Activated CD4-positive, alpha-beta T cell treated with anti-CD3 and anti-CD28 coated beads, Interleukin-10, Interleukin-2, amounts not matched to agents 100 ng/mL and 50 ng/mL, durations not matched to agents 16 hours and 8 hours (primary cell): ENCODE measurements at regions not wholly inside any gene's neighbourhood (a gene's known extent, or its start where the extent isn't known, plus 50 kb on each side); places are given as distances from the start of the nearest gene placed in this dataset.

Source experiments
- DNase-seq: peaks from one replicate; pipeline ENCODE4 v3.0.0-alpha.2; 2020

DNA sequence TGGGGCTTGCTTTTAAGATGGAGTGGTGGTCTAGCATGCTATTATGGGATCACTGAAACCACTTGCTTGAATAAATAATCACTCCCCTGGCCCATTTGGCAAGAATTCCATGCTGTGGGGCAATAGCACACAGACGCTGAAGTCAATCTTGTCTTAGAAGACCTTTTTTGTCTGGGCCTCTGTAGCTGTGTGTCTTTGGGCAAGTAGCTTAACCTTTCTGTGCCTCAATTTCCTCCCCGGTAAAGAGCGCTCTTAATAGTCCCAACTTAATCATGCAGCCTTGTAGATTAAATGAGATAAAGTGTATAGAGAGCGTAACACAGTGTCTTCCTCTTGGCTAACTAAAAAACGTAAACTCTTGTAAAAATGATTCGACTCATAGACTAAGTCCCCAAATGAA is 125.4 kb upstream of the IGSF21 start:
- no peak for DNase-seq

DNA sequence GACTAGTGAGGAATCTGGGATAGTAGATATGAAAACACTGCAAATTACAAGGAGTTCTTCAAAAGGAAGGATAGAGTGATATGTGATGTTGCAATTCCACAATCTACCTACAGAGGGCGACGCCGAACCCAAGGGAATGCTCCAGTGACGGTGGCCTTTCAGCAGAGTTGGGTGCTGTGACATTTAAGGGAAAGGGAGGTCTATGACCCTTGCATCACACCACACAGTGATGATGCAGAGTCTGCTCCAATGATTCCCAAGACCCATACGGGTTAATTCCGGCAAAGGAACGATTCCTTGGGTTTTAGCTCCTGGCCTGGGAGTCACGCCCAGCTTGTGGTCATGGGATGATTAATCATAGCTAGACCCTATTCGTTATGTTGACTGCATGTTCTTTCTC is 123.0 kb upstream of the IGSF21 start:
- peak; percentile 33 for DNase-seq

DNA sequence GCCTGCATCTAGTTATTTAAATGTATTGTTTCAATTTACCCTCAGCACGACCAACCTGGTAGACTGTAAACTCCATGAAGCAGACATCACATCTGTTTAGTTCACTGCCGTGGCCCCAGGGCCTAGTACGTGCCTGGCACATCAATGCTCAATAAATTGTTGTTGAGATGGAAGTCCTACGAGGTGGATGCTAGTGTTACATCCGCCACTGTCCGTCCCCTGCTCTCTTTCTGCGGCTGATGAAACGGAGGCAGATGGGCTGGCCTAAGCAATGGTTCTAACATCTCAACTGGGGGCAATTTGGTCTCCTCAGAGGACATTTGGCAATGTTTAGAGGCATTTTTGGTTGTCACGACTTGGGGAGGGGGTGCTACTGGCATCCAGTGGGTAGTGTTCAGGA is 121.4 kb upstream of the IGSF21 start:
- no peak for DNase-seq

DNA sequence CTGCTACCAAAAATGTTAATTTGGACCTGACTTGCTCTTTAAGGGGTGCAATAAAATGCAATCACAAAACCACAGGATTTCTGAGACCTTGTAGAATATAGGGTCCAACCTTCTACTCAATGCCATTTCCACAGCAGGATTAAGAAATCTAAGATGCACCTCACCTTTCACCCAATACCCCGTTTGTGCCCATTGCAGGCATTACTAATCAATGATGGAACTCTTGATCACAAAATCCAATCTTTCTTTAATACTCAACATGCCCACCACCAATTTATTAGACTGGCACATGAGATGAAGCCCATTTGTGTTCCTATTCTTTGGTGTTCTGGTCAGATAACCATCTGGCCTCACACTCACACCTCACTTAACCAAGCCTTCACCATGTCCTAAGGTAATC is 117.2 kb upstream of the IGSF21 start:
- DNase-seq = no peak

DNA sequence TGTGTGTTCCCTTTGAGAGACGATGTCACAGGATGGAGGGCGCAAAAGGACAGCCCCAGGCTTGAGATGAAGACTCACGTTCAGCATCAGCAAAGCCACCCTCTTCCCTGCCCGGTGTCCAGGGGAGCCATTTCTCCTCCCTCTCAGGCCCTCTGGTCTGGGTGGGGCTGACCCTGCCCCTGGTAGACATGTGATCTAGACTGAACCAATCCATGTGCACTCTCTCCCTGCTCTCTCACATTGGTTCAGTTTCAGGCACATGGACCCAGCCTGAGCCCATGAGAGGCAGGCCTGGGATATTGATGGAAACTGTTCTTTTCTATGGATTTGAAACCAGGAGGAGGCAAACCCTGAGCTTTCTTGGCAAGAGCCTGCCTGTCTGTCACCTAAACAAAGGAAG is 115.6 kb upstream of the IGSF21 start:
- DNase-seq = no peak

DNA sequence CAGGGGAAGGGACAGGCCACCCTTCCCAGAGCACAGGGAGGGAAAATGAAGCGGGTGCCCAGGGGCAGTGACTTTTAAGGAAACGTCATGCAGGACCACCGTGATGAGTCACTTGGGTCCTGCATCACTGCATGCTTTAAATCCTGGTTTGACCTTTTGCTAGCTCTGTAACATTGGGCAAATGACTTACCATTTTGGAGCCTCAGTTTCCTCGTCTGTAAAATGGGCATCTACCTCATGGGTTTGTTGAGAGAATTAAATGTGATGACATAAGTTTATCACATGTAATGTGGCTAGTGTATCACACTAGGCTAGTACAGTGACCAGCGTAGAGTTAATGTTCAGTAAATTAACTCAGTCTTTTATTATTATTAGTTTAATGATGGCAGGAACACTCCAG is 114.8 kb upstream of the IGSF21 start:
- DNase-seq = no peak

DNA sequence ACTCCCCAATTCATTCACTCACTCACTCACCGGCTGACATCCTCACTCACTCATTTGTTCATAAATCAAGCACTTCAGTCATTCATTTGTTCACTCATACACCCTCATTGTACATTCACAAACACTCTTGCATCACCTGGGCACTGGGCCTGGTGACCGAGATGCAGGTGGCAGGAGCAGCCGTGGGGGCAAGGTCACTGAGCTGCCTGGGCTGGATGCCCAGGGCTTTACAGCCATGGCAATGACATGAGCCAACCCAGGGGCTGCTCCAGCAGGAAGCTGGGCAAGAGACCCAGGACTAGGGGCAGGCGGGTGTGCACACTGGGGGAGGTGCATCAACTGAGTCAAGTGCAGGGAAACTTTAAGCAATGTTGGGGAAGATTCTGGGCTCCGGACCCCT is 113.6 kb upstream of the IGSF21 start:
- no peak for DNase-seq

DNA sequence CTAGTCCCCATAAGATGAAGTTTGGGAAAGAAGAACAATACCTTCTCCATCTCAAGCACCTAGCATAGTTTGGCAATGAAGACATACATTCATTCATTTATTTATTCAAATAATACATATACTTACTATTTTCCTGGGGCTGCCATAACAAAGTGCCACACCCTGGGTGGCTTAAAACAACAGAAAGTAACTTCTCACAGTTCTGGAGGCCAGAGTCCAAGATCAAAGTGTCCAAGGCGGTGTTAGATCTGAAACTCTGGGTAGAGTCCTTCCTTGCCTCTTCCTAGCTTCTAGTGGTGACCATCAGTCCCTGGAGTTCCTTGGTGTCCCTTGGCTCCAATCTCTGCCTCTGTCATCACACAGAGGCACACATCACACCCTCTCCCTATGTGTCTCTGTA is 112.1 kb upstream of the IGSF21 start:
- no peak for DNase-seq

DNA sequence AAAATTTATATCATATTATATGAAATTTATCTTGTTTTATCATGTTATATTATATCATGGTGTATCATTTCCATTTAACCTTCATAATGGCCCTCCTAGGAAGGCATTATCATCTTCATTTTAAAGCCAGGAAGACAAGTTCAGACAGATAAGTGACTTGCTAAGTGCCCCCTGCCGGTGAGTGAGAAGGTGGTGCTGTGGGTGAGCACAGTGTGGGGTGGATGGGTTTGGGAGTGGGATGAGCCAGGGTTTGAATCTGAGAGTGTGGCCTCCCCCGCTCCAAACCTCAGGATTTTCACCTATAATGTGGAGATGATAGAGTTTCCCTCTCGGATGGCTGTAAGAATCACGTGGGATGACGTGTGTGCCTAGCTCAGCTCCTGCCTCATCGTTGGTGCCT is 108.7 kb upstream of the IGSF21 start:
- DNase-seq = no peak

DNA sequence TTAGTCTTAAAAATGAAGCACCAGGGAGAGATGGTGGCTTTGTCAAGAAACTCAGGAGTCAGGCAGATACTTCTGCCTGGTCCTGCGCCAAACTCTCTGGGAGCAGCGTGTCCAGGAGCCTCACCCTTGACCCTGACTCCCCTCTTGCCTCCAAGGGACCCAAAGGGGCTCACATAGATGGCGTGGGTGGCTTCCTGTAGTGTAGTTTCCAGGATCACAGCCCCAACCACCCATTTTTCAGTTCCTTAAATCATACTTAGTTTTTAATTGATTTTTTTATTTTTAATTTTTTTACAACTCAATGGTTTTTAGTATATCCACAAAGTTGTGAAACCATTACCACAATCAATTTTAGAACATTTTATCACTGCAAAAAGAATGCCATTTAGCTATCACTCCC is 107.7 kb upstream of the IGSF21 start:
- DNase-seq = no peak

DNA sequence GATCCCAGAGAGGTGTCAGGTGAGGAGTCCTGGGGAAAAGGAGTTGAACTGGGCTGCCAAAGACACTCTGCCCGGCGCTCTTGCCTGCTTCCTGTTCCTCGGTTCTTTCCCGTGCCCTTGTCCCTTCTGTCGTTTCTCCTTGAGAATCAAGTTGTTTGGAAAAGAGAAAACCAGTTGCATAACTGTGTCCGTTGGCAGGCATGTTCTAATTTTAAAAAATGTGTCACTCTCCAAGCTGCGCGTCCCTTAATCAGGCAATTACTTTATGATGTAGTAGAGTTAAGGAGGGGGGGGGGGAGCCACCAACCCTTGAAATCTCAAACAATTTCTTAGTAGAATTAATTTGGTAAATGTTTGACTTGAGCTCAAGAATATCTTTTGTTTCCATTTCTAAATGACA is 105.9 kb upstream of the IGSF21 start:
- DNase-seq = no peak

DNA sequence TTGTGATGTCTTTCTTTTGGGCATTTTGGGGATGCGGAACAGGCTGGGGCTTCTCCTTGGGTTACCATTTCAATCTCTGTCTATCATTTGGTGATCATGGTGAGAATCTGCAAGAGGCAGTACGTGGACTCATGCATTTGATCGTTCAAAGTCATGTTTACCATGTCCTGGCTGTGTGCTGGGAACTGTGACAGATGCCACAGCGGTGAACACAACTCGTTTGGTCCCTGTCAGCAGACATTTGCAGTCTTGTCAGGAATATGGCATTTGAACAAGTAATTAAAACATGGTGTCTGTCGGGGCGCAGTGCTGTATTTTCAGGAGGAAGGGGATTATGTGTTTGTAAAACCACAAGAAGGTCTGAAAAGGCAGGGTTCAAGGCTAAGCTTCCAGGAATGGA is 103.3 kb upstream of the IGSF21 start:
- no peak for DNase-seq

DNA sequence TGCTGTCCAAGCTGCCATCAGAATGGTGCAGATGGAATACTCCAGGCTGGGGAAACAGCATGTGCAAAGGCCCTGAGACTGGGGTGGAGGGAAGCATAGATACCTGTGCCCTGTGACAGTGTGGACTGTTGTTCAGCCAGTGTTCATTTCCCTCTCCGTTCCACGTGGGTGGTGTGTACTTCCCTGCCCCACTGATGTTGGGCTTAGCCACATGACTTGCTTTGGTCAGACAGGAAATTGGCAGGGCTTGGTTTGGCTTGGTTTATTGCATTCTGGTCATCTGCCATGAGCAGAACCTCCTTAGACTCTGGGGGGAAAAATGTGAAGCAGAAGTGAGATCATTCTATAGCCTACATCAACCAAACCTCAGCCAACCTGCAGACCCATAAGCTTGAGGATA is 102.4 kb upstream of the IGSF21 start:
- no peak for DNase-seq

DNA sequence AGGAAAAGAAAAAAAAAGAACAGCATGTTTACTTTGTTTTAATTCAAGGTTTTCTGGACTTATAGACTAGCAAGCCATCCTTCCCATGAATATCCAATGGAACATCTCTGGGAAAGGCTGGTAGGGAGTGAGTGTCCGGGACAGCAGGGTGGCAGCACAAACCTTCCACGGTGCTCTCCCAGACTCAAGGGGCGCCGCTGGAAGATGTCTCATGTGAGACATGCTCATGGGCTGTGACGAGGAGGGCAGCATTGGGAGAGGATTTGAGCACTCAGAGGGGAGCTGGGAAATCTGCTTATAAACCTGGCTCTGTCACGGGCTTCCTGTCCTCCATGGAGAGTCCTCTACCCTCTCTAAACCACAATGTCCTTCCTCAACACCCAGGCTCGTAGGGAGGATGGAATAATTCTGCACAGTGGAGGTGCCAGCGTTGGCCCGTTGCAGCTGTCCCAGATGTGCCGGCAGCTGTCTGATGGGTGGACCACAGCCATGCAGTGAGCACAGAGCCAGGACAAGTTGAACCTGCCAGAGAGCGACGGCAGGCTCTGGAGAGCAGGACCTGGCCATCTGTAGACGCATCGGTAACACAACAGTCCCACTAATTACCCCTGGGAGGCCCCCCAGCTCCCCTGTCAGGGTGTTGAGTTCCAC is 100.1 kb upstream of the IGSF21 start:
- DNase-seq = no peak

DNA sequence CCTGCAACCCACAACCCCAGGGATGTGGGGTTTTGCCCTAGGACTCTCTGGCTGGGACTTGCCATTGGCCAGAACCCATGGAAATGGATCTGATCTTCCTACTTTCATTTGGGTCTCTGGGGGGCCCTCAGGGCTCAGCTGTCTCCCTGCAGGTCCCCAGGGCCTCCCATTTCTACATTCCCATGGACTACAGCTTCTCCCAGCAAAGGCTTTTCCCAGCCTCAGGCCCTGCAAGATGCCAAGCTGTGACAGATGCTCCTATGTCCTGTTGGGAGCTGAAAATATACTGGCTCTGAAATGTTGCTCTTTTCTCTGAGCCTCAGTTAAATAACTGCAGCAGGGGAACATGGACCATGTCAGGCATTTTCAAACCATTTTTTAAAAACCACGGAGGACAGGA is 99.5 kb upstream of the IGSF21 start:
- no peak for DNase-seq

DNA sequence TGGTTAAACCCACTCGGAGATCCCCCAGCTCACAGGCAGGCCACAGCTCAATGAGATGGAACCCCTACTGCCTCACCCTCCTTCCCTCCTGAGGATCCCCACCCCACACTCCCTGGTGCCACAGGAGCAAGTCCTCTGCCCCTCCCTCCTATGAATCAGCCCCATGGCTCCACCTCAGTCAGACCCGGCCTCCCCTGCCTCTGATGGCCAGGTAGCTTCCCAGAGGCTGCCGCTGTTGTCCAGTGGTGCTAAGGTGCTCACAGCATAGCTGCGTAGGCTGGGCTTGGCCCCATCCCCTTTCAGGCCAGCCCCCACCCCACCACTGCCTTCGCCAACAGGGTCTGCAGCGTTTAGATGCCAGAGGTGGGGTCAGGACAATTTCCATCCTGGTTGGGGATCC is 98.5 kb upstream of the IGSF21 start:
- DNase-seq = no peak

DNA sequence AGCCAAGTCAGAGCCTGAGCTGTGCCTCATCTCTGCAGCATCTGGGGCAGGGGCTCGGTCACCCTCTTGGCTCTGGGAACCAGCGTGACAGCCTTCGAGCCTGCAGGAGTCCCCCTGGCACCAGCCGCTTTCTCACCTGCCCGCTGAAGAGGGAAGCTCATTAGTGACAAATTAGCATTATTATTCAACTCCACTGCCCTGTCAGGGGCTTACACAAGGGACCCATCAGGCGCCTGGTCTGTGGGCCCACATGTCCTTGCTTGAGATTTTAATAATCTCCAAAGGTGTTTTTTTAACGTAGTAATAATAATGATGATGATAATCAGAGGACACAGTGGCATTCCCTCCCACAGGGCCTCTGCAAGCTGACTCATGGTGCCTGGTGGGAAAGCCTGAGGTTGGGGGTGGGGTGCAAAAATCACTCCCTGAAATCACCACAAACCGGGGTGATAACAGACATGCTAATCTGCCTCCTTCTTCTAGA is 98.1 kb upstream of the IGSF21 start:
- DNase-seq = no peak

DNA sequence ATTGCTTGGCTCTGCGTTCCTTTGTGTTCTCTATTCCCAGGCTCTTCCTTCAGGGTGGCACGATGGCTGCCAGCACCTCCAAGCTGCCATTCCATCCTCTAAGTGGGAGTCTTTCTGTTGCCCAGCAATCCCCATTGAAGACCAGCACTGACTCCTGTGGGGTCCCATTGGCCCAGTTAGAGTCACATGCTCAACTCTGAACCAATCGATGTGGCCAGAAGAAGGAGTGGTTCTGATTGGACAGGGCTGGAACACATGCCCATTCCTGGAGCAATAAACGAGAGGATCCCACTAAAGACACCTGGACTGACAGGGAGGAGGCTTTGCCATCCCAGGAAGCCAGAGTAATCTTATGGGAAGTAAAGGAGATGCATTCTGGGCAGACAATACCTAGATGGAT is 97.2 kb upstream of the IGSF21 start:
- no peak for DNase-seq

DNA sequence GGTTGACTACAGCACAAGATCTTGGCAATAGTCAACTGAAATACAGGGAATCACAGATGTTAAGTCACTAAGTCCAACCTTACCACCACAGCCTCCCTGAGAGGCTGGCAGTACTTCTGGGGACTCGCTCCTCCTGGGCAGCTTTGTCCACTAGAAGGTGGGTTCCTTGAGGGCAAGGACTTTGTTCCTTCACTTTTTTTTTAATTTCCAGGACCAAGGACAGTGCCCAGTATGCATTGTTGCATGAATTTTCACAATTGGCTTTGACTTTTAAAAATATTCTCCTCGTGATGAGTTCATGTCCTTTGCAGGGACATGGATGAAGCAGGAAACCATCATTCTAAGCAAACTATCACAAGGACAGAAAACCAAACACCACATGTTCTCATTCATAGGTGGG is 96.7 kb upstream of the IGSF21 start:
- DNase-seq = no peak

DNA sequence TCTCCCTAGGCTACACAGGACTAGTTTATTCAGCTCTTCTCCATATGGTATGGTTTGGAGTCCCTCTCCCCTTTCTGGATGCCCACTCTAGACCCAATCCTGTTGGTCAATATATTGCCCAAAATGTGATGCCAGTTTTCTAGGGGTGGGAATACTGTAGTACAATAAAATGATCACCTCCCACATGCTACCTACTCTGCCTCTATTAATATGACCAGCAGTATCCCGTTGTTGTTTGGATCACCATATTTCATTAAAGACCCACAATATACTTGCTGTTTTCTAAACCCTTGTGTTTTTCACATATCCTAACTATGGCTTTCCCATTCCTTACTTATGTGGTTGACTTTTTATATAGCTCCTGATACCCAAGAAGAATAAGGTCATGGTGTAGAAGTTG is 95.9 kb upstream of the IGSF21 start:
- DNase-seq = no peak

DNA sequence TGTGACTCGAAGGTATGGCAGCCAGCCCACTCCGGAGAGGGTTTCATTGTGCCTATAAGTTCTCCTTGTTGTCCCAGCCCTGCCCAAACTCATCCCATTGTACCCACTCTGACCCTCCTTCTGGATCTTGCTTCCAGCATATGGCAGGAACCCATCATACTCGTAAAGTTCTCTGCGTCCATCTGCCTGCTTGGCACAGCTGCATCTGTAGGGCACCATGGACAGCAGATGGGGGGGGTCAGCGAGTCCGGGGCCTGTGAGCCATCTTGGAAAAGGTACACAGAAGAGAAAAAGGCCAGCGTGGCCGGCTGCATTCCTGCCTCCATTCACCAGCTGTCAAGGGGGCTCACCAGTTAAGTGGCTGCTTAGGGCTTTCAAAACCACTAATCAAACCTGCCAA is 94.9 kb upstream of the IGSF21 start:
- no peak for DNase-seq

DNA sequence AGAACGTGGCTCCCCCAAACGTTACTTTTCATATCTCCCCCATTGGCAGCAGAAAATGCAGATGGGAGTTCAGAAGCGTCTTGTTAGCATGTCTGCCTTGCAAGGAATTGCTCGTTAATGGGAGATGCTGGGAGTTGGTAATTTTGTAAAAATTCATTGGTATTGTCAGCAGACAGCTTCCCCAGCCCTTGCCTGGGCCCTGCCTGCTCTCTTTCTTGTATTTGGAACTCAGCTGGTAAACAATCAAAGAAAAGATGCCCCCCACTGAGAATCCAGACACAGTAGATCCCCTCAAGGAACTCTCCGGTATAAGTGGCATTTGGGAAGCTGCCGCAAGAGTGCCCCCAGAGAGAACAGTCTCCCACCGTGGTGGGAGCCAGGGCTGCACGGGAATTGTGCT is 94.4 kb upstream of the IGSF21 start:
- DNase-seq = no peak

DNA sequence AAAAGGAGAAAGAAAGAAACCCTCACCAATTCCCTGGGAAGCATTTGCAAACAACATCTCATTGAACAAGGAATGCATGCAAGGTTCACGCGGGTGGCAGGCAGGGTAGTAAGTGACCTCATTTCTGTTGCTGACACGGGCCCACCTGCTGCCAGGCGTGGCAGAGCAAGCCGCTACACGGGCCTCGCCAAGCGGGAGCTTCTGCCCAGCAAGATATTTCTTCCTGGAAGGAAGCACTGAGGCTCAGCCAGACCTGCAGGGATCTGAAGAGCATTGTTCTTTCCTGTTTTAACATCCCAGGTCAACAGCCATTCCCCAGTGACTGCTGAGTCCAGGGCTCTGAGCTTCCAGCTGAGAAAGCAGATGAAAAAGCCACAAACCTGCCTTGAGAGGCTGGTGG is 91.9 kb upstream of the IGSF21 start:
- DNase-seq = no peak

DNA sequence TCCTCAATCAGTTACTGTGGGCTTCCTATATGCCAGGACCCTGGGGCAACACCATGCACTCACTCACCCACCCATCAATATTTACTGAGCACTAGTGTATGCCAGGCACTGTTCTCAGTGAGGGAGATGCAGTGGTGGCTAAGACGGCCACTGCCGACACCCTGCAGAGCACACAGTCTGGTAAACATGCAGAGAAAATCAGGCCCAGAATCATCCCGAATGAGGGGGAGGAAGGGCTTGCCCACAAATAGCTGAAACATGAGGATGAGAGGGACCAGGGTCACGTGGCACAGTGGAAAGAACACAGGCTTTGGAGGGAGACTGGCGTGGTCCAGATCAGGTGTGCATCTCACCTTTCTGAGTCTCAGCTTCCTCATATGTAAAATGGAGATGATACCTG is 89.2 kb upstream of the IGSF21 start:
- DNase-seq = no peak

DNA sequence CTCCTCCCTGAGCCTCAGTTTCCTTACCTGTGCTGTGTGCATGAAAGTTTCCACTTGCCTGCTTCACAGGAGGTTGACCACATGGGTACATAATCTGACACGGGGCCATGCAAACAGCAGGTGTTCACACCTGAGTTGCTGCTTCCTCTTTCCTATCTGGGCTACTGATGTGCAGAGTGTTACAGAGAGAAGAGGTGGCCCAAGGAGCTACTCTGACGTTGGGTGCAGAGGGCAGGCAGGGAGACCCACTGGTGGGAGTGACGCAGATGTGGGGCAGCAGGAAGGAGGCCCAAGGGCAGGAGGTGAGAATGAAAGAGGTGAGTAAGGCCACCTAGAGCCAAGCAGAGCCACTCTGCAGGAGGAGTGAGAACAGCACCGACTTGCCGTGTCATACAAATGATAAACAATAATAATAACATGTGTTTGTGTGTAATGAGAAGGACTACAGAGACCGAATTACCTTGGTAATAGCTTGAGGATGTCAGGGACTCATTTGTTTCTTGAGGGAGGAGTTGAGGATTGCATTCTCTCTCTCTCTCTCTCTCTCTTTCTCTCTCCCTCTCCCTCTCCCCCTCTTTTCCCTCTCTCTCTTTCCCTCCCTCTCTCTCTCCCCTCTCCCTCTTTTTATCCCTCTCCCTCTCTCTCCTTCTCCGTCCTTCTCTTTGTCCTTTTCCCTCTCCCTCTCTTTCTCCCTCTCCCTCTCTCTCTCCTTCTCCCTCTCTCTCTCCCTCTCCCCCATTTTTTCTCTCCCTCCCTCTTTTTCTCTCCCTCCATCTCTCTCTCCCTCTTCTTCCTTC is 87.4 kb upstream of the IGSF21 start:
- DNase-seq = no peak
